ENCODE measurements at regions not wholly inside any gene's neighbourhood (a gene's known extent, or its start where the extent isn't known, plus 50 kb on each side); places are given as distances from the start of the nearest gene placed in this dataset.

- TF ChIP-seq ZNF8 (CRISPR knock-in tag; IDR thresholded peaks at IDR 0.05) (no peak), ISL1 (CRISPR knock-in tag; IDR thresholded peaks at IDR 0.05) (no peak), TOX (CRISPR knock-in tag; IDR thresholded peaks at IDR 0.05; ENCODE audit: borderline replicate concordance) (no peak), PPARA (CRISPR knock-in tag; IDR thresholded peaks at IDR 0.05; ENCODE audit: borderline replicate concordance) (no peak), TCF4 (CRISPR knock-in tag; IDR thresholded peaks at IDR 0.05; ENCODE audit: borderline replicate concordance) (no peak), ZNF70 (CRISPR knock-in tag; IDR thresholded peaks at IDR 0.05) (no peak), ESRRG (CRISPR knock-in tag; IDR thresholded peaks at IDR 0.05) (no peak), ARNTL (CRISPR knock-in tag; IDR thresholded peaks at IDR 0.05; ENCODE audit: borderline replicate concordance, low read depth) (no peak), OSR1 (CRISPR knock-in tag; IDR thresholded peaks at IDR 0.05) (no peak), ZNF565 (CRISPR knock-in tag; conservative IDR thresholded peaks at IDR 0.05; ENCODE audit: low read depth) (no peak), POU6F1 (CRISPR knock-in tag; IDR thresholded peaks at IDR 0.05; ENCODE audit: borderline replicate concordance, low read depth) (no peak), CSDC2 (CRISPR knock-in tag; IDR thresholded peaks at IDR 0.05) (no peak)
Measured at GRCh38 chr15:29434280-29434679, 164.7 kb upstream of the NSMCE3 start.

GRCh38 chr15:29433507-29434248 lies 164.1 kb upstream of the NSMCE3 start:
- TF ChIP-seq GLIS3 (CRISPR knock-in tag; IDR thresholded peaks at IDR 0.05) (no peak), CSDC2 (CRISPR knock-in tag; IDR thresholded peaks at IDR 0.05) (no peak), ZFP30 (CRISPR knock-in tag; IDR thresholded peaks at IDR 0.05) (no peak), ZNF565 (CRISPR knock-in tag; conservative IDR thresholded peaks at IDR 0.05; ENCODE audit: low read depth) (no peak), ESRRG (CRISPR knock-in tag; IDR thresholded peaks at IDR 0.05) (no peak)
- no peak for ATAC-seq

More at GRCh38 chr15:29434280-29434679, 164.7 kb upstream of the NSMCE3 start:
- no peak for ATAC-seq

- no peak for TF ChIP-seq RARB (CRISPR knock-in tag; IDR thresholded peaks at IDR 0.05)
- TF ChIP-seq OSR1 (CRISPR knock-in tag; IDR thresholded peaks at IDR 0.05): no peak
- TF ChIP-seq TCF4 (CRISPR knock-in tag; IDR thresholded peaks at IDR 0.05; ENCODE audit: borderline replicate concordance): no peak
- no peak for TF ChIP-seq CSDC2 (CRISPR knock-in tag; IDR thresholded peaks at IDR 0.05)
- no peak for TF ChIP-seq ZNF70 (CRISPR knock-in tag; IDR thresholded peaks at IDR 0.05)
- TF ChIP-seq ZFP3 (CRISPR knock-in tag; IDR thresholded peaks at IDR 0.05): no peak
- TF ChIP-seq GLIS3 (CRISPR knock-in tag; IDR thresholded peaks at IDR 0.05): no peak
- no peak for TF ChIP-seq CSRNP3 (CRISPR knock-in tag; IDR thresholded peaks at IDR 0.05)
- no peak for TF ChIP-seq ZC3H10 (CRISPR knock-in tag; IDR thresholded peaks at IDR 0.05)
- TF ChIP-seq ZNF8 (CRISPR knock-in tag; IDR thresholded peaks at IDR 0.05): no peak
- TF ChIP-seq TOX (CRISPR knock-in tag; IDR thresholded peaks at IDR 0.05; ENCODE audit: borderline replicate concordance): no peak
- TF ChIP-seq ARNTL (CRISPR knock-in tag; IDR thresholded peaks at IDR 0.05; ENCODE audit: borderline replicate concordance, low read depth): no peak
- no peak for TF ChIP-seq ZNF565 (CRISPR knock-in tag; conservative IDR thresholded peaks at IDR 0.05; ENCODE audit: low read depth)
- no peak for TF ChIP-seq ESRRG (CRISPR knock-in tag; IDR thresholded peaks at IDR 0.05)
- TF ChIP-seq SNAI2 (CRISPR knock-in tag; IDR thresholded peaks at IDR 0.05): no peak
- no peak for TF ChIP-seq ZFP30 (CRISPR knock-in tag; IDR thresholded peaks at IDR 0.05)
- no peak for TF ChIP-seq ISL1 (CRISPR knock-in tag; IDR thresholded peaks at IDR 0.05)
- no peak for TF ChIP-seq TSHZ2 (CRISPR knock-in tag; IDR thresholded peaks at IDR 0.05)
- TF ChIP-seq PPARA (CRISPR knock-in tag; IDR thresholded peaks at IDR 0.05; ENCODE audit: borderline replicate concordance): no peak
- no peak for TF ChIP-seq CREB5 (CRISPR knock-in tag; IDR thresholded peaks at IDR 0.05; ENCODE audit: low read depth)
- ATAC-seq: no peak
Measured at GRCh38 chr15:29433050-29433318, 163.4 kb upstream of the NSMCE3 start.

All from SK-N-SH treated with all-trans-retinoic acid at 6 μM for 48 hours (cell line).